Epithelial cell of esophagus (primary cell): ENCODE measurements at regions not wholly inside any gene's neighbourhood (a gene's known extent, or its start where the extent isn't known, plus 50 kb on each side); places are given as distances from the start of the nearest gene placed in this dataset.

Source experiments
- DNase-seq: peaks from one replicate; pipeline ENCODE4 v3.0.0; 2010; ENCODE audit warnings: low read depth
- H3K4me3 ChIP-seq: 2 replicates; pipeline ENCODE4 v1.5.1; 2011; ENCODE audit warnings: mild to moderate bottlenecking, low read length, control low read depth
- TF ChIP-seq, protein P1 (sequence below): IDR thresholded peaks from 2 replicates; pipeline ENCODE4 v1.5.1; 2011; ENCODE audit warnings: low read depth, mild to moderate bottlenecking, low read length, control low read depth, inconsistent platforms; ENCODE audit not compliant: insufficient read depth; ENCODE audit errors: missing control alignments

DNA sequence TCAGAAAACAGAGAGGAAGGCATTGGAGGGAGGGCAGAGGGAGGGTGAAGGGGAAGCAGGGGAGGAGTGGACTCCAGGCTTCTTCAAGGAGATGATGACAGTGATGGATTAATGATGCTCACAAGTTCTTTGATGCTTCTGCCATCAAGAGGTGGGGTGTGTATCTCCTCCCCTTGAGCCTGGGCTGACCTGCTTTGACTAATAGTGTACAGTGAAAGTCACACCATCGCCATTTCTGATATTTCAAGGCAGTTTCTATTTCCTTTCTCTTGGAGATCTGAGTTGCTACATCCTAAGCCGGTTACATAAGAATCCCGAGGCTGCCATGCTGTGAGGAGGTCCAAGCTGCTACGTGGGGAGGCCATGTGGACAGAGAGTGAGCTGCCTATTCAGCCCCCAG, 312.5 kb downstream of the MAF start:
- no peak for DNase-seq
- TF ChIP-seq, protein P1, sequence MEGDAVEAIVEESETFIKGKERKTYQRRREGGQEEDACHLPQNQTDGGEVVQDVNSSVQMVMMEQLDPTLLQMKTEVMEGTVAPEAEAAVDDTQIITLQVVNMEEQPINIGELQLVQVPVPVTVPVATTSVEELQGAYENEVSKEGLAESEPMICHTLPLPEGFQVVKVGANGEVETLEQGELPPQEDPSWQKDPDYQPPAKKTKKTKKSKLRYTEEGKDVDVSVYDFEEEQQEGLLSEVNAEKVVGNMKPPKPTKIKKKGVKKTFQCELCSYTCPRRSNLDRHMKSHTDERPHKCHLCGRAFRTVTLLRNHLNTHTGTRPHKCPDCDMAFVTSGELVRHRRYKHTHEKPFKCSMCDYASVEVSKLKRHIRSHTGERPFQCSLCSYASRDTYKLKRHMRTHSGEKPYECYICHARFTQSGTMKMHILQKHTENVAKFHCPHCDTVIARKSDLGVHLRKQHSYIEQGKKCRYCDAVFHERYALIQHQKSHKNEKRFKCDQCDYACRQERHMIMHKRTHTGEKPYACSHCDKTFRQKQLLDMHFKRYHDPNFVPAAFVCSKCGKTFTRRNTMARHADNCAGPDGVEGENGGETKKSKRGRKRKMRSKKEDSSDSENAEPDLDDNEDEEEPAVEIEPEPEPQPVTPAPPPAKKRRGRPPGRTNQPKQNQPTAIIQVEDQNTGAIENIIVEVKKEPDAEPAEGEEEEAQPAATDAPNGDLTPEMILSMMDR = no peak
- no peak overlapping the region for H3K4me3 ChIP-seq

DNA sequence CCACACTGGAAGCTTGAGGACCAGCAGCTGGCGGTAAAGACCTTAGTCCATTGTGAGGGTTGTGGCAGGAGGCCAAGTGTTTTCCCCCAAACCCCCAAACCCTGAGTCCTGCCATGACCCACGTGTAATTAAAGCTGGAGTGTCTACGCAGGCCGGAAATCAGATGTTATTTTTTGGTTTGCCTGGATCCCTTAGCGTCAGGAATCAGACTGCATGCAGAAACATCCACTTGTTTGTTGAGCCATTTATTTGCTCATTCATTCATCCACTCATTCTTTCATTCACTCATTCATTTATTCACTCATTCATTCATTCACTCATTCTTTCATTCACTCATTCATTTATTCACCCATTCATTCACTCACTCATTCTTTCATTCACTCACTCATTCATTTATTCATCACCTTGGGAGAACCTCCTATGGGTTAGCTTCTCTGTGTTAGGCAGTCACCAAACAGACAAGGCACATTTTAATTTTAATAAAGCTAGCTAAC, 313.1 kb downstream of the MAF start:
- no peak overlapping the region for H3K4me3 ChIP-seq
- TF ChIP-seq, protein P1 = no peak
- no peak for DNase-seq

DNA sequence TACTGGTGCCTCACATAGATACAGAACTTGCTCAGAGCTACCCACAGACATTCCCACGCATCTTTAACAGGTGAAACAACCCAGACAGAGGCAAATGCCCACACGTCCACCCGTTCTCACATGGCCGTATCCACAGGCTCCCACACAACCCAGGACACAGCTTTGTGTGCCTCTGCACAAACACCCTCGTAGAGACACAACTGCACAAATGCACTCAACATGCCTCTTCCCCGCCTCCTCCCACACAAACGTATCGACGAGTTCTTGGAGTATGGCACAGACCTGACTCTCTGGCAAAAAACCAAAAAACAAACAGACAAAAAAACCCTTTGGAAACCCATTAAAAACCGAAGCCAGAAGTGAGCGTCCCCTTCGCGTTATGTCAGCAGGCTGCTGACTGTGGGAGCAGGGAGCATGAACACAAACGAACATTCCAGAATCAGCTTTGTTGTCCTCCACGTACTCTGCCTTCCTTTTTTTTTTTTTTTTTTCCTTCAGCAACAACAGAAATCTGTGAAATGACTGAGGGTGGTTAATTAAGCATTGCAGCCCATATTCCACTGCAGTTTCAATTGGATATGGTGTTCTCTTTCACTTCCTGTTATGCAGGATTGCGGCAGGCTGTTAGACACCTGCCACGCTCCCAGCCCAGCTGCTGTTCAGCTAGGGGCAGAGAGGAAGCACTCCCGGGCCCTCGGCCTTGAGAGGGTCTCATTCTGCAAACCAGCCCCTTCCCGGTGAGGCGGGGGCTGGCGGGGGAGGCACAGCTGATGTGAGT, 313.7 kb downstream of the MAF start:
- TF ChIP-seq, protein P1 = no peak
- no peak overlapping the region for H3K4me3 ChIP-seq
- DNase-seq = no peak

DNA sequence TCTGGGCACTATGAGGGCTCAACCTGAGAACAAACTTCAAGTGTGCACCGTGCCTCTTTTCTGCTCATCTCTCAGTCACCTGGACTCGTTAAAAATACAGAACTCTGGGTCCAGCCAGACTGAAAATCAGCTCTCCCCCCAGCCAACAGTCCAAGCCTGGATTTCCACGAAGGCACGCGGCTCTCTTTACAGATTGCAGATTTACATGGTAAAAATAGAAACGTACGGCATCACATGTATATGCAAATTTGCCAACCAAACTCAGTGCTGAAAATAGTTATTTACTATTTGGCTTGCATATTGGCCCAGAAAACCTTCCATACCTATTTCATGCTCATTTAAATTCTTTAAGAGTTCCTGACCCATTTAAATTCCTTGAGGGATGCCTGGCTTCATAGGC, 315.8 kb downstream of the MAF start:
- H3K4me3 ChIP-seq = no peak overlapping the region
- TF ChIP-seq, protein P1 = no peak
- no peak for DNase-seq

DNA sequence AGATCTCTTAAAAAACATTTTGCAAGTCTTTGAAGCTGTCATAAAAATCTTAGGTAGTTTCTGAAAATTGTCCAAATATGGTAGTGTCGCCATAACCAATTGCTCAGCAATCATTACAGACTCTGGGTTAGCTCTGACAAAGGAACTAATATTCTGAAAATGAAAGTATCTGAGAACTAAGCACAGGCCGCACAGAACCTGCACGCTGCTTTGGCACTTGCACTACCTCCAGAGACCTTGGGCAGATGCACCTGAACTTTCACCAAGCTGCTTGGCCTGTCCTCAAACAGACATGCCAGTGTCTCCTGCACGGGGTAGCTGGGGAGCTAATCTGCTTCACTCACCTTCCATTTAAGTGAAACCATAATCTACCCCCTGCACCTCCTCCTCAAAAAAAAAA, 317.0 kb downstream of the MAF start:
- no peak overlapping the region for H3K4me3 ChIP-seq
- DNase-seq = no peak
- TF ChIP-seq, protein P1 = no peak

DNA sequence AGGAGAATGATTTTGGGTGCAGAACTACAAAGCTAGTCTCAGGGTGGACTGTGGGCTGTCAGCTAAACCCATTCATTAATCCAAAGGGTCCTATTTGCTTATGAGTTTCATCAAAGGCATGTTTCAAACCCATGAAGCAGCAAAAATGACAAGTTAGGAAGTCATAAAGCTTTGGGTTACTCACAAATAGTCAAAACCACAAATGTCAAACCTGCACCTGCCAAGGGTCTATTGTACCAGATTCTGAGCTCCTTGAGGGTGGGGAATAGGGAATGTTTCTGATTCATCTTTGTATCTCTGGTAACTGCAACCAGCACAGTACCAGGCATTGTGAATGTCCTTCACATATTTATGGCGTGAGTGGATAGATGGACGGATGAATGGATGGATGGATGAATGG, 317.7 kb downstream of the MAF start:
- no peak for DNase-seq
- no peak overlapping the region for H3K4me3 ChIP-seq
- TF ChIP-seq, protein P1 = no peak

DNA sequence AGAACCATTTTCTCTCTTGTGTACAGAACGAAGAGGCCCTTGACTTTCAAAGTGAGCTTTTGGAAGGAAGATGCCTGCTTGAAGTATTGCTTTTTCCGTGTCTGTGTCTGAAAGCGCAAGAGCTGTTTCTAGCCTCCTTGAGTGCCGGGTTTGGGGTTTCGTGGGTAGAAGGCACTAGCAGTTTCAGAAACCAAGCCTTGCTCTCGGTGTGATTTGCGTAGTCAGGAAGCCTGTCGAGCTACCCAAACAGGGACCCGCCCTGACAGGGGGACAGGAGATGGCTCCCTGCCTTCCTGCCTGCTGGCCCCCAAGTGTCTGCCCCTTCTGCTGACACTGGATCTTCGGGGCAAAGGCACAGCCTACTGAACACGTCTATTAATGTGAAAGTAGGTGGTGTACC, 322.0 kb downstream of the MAF start:
- no peak for DNase-seq
- TF ChIP-seq, protein P1 = no peak
- H3K4me3 ChIP-seq = no peak overlapping the region
